HG03378 (cell line): ENCODE measurements at regions not wholly inside any gene's neighbourhood (a gene's known extent, or its start where the extent isn't known, plus 50 kb on each side); places are given as distances from the start of the nearest gene placed in this dataset.
"Not testable (repeated sequence)": the region's sequence is repeated elsewhere in the genome, so short reads cannot be mapped to it uniquely, and the experiment has no call there.

Experiments used
- ATAC-seq: cut with Tn5 transposase; IDR thresholded peaks from one replicate; pipeline ENCODE4 v1.9.1; 2021; ENCODE audit warnings: mild to moderate bottlenecking, moderate library complexity; ENCODE audit not compliant: unreplicated experiment

DNA sequence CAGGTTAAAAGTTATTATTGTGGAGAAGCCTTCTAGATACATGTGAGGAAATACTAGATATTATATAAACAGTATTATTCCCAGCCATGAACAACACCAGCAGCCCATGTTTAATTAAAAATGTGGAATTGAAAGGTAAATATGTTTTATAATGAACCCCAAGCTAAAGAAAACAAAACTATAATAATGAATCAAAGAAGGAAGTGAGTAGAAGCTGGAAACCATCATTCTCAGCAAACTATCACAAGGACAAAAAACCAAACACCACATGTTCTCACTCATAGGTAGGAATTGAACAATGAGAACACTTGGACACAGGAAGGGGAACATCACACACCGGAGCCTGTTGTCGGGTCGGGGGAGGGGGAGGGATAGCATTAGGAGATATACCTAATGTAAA lies 167.6 kb upstream of the CXXC4 start:
- ATAC-seq = not testable (repeated sequence)

DNA sequence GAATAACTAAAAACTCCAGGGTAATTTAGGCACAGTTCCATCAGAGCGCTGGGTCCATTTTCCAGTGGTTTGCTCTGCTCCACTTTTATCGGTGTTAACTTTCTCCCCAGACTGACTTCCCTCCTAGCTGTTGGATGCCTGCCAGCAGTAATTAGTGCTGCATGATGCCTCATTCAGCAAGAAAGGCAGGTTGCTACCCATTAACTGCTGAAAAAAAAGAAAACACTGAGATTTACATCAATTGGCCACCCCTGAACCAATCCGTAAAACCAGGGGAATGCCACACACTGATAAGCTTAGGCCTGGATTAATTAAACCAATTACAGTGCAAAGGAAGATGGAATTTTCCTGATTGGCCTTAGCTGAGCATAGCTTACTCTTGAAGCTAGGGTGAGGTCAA lies 182.4 kb upstream of the CXXC4 start:
- no peak for ATAC-seq

DNA sequence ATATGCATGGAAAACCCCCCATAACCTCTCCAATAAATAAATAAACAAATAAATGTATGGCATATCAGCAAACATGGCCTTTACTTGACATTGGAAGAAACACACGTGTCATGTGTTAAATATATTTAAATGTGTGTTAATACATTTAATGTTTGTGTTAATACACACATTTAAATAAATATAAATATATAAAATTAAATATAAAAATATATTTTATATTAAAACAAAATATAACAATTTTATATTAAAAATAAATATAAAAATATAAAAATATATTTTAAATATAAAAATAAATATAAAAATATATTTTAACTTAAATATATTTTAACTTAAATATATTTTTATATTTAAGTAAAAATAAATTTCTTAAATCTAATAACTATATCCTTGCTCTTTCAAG lies 187.6 kb upstream of the CXXC4 start:
- no peak for ATAC-seq

DNA sequence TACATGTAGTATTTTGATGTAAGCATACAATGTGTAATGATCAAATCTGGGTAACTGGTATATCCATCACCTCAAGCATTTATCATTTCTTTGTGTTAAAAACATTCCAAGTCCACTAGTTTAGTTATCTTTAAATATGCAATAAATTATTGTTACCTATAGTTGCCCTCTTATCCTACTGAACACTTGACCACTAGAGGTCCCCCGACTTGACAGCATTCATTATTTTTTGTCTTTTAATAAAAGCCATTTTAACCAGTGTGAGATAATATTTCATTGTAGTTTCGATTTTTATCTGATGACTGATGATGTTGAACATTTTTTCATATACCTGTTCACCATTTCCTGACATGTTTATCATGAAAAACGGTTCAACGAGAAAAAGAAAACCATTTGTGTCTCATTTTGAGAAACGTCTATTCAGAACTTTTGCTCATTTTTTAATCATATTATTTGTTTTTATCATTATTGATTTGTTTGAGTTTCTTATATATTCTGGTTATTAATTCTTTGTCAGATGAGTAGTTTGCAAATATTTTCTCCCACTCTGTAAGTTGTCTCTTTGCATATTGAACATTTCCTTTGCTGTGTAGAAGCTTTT lies 199.0 kb upstream of the CXXC4 start:
- no peak for ATAC-seq

- no peak for ATAC-seq
Measured at GRCh38 chr4:104716584-104716983, 221.9 kb upstream of the CXXC4 start.

- peak; percentile 99 for ATAC-seq
Measured at GRCh38 chr4:104719539-104720230, 225.0 kb upstream of the CXXC4 start.

GRCh38 chr4:104722467-104722866 lies 227.8 kb upstream of the CXXC4 start:
- ATAC-seq = no peak

DNA sequence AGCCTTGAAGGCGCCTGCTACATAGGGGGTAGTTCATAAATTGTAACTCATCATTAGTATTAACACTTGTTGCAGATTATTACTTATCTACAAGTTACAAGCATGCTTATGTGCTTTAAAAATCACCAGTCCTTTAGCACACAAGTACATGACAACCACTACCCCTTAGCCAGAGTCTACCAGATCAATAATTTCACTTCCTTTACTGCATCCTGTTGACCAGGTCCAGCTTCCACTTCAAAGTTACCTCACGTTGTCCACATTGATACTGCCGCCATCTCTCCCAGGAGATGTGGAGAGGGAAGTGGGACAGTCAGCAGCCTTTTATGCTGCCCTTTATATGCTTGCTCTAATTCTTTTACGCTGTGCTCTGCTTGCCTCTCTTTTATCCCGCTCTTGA lies 231.3 kb upstream of the CXXC4 start:
- no peak for ATAC-seq

DNA sequence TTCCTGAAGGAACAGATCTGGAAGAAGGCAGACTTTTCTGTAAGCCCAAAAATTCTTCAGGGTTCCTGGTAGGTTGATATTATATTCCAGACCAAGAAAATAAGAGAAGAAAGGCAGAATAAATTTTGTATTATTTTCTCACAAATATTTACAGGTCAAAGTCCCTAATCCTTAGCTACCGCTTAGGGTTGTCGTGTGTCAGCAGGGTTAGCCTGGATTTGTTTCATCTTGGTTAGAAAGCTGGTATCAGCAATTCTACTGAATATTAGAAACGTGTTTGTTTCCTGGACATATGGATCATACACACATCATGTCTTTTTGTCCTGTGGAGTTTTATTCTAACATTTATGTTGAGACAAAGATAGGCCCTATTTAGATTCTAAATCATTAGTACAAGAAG lies 232.9 kb upstream of the CXXC4 start:
- ATAC-seq = no peak

DNA sequence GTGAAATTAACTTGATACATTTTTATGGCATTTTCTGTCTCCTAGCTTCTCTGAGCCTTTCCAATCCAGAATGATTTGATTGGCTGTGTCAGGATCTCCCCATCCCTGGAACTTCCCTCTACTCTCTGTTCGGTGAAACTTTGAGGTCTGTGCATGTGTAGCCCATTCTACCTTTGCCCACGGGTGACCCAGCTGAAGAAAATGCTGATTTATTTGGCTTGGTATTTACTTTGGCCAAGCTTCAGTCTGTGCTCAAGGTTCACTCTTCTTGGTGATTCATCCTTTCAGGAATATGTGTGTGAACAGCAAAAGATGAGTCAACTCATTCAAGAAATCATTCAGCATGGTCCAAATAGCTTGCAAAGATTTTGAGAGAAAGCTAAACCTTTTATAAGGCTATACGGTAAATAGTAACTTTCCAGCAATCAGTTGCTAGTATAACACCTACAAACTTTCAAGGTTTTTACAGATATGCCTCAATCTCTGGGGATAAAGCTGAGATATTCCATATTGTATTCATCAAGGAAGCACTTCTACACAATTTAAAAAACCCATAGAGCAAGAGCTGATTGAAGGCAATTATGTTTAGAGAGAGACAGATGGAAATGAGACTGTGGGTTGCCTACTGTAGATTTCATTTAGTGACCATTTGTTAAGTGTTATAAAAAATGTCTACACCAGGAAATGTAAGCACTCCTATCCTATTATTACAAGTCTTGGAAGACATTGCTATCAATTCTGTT lies 233.9 kb upstream of the CXXC4 start:
- ATAC-seq = no peak

DNA sequence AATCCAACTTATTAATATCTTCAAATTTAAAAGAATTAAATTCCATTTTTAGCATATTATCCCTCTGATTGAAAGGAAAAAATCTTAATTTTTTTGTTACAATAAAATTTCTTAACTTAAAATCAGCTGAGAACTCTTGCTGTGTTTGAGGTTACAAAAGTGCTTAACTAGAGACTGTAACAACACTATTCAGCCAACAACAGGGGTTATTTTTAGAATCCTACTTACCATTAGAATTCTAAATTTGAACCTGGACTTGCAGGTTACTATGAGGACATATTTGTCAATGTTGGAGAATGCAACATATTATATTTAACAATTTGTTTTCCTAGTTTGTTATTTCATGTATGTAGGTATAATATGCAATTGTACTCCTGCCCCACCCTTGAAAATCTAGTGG lies 238.1 kb upstream of the CXXC4 start:
- ATAC-seq = no peak

DNA sequence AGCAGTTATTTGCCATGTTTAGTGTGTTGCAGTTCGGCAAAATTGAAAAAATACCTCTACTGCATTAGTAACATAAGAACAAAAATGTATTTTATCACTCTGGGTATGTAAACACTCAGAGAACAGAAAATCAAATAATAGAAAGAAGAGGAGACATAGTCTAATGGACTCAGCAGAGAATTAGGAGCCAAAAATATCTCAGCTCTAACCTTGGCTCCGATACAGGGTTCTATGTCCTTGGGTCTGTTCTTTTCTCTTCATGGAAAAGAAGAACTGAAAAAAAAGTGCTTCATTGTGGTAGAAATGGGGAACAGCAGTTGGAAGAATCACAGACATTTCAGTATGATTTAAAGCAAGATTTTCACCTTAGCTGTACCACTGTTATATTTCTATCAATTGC lies 240.5 kb upstream of the CXXC4 start:
- ATAC-seq = no peak

DNA sequence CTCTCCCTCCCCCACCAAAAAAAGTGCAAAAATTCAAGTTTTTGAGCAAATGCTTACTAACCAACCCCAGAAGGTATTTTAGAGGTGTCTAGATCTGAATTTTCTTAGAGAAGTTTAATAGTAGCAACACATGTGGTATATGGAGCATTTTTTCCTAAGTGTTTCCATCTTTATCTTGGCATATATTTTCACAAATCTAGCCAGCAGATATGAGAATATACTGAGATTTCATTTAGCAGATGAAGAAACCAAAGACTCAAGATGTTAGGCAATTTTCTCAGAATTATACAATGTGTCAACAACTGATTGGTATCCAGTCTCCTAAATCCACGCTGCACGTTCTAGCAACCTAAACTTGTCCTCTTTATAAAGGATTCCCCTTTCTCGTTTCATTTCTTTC lies 245.5 kb upstream of the CXXC4 start:
- ATAC-seq = no peak

GRCh38 chr4:104743215-104743653 lies 248.5 kb upstream of the CXXC4 start:
- peak; percentile 98 for ATAC-seq

GRCh38 chr4:104747635-104748034 lies 252.9 kb upstream of the CXXC4 start:
- no peak for ATAC-seq

GRCh38 chr4:104749062-104749461 lies 254.4 kb upstream of the CXXC4 start:
- ATAC-seq = peak; percentile 40

DNA sequence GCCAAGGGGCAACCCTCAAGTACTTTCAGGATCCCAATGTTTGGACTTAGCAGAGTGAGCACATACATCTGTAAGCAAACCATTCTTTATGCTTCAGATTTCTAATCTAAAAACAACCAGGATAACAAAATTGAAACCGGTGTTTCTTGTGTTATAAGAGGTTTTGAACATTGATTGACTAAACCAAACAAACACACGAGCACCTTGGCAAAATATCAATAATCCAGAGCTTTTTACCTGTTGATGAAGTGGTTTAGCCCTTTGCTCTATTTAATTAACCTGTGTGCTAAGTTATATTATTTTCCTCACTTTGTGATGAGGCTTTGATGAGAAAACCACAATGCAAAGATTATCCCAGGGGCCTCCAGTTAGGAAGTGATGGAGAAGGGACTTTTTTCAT lies 255.3 kb upstream of the CXXC4 start:
- ATAC-seq = no peak

- ATAC-seq = no peak
Measured at GRCh38 chr4:104751468-104751867, 256.8 kb upstream of the CXXC4 start.

- ATAC-seq = peak; percentile 88
Measured at GRCh38 chr4:104752337-104752736, 257.6 kb upstream of the CXXC4 start.

DNA sequence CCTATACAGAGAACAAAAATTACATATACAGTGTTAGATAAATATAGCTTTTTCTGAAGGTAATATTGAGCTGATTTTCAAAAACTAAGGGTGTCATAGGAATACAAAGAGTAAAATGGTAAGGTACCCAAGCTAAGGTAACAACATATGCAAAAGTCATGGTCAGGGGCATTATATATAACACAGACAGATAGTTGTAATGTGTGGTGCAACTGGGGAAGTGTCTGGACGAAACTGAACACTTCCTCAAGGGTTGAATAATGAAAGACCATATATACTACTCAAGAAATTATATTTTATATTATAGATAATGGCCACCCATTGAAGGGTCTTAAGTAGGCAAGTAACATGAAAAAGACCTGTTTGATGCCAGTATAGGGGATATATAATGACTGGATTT lies 262.1 kb upstream of the CXXC4 start:
- peak; percentile 26 for ATAC-seq

GRCh38 chr4:104758574-104758973 lies 263.9 kb upstream of the CXXC4 start:
- ATAC-seq = no peak

DNA sequence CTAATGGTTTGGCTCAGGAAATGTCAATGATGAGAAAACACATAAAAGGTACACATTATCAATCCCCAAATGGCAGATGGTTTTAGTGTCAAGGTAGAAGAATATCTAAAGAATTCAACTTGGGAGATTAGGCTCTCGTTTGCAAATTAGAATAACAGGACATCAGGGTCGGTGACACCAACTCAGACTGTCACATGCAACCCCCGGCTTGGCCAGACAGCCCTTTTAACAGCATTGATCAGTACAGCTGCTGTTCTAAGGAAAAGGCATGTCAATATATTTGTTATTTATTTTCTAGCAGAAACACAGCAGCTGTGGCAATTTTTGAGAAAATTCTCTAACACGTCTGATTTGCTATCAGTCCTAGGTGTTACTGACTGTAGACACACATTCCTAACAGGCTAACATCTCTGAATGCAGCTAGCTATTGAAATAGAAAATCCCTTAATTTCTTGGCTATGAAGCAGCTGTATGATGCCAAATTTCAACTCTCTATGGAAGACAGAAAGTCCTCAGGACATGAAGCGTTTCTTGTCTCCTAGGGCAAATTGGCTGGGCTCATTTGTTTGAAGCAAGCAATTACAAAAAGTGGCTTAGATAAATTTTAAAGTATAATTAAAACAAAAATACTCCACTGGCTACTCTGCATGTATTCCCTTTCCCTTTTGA lies 269.0 kb upstream of the CXXC4 start:
- ATAC-seq = no peak
